Transverse colon (tissue), 4 donors: ENCODE measurements at regions not wholly inside any gene's neighbourhood (a gene's known extent, or its start where the extent isn't known, plus 50 kb on each side); places are given as distances from the start of the nearest gene placed in this dataset.

Experiments used
- DNase-seq: peaks from one replicate; pipeline ENCODE4 v3.0.0-alpha.2; 2019
- H3K27ac ChIP-seq, 4 donors: fragments of 200-600 bp; sonication (generic); 2 replicates each; pipeline ENCODE4 v1.5.1; 2016 to 2018; ENCODE audit warnings: inconsistent platforms in 4 of 4
- H3K27me3 ChIP-seq: fragments of 200-600 bp; sonication (generic); 2 replicates; pipeline ENCODE4 v1.5.1; 2017; ENCODE audit warnings: inconsistent platforms
- H3K36me3 ChIP-seq, 4 donors: fragments of 200-600 bp; sonication (generic); 2 replicates each; pipeline ENCODE4 v1.5.1; 2017 to 2019; ENCODE audit warnings: inconsistent platforms in 4 of 4
- H3K4me1 ChIP-seq, 4 donors: fragments of 200-600 bp; sonication (generic); 2 replicates each; pipeline ENCODE4 v1.5.1; 2017 to 2020; ENCODE audit warnings: inconsistent platforms in 4 of 4
- H3K4me3 ChIP-seq, 4 donors: fragments of 200-600 bp; sonication (generic); 1 replicate in 1 of 4; 2 replicates in 3 of 4; pipeline versions ENCODE4 v1.5.1 to v1.6.1; 2017 to 2019; ENCODE audit warnings: inconsistent platforms in 4 of 4
- H3K9me3 ChIP-seq, 2 donors: fragments of 200-600 bp; sonication (generic); 2 replicates each; pipeline ENCODE4 v1.5.1; 2017 to 2019; ENCODE audit warnings: inconsistent platforms in 2 of 2
- EP300 ChIP-seq: sonication (generic); formaldehyde crosslinking; IDR thresholded peaks from one replicate; pipeline ENCODE4 v1.6.1; 2017; ENCODE audit warnings: antibody characterized with exemption, low read depth
- POLR2A ChIP-seq: fragments of 450-650 bp; IDR thresholded peaks from one replicate; pipeline ENCODE4 v1.6.1; 2016; ENCODE audit warnings: antibody characterized with exemption, mild to moderate bottlenecking, moderate library complexity
- POLR2AphosphoS5 ChIP-seq, 3 donors: sonication (generic); formaldehyde crosslinking; IDR thresholded peaks; one replicate each; pipeline ENCODE4 v1.6.1; 2016; ENCODE audit warnings: antibody characterized with exemption in 3 of 3
- WGBS, 2 donors: methylation state at CpG; one replicate each; pipeline ENCODE4 v1.1.5; 2018; ENCODE audit warnings: low coverage in 1 of 2; 5-methylcytosine and 5-hydroxymethylcytosine counted together
- in situ Hi-C, 4 donors: fragments of 200-750 bp; cut with MboI; loops; one replicate each; pipeline versions ENCODE4 v1.15.0 to v1.15.1; 2017; ENCODE audit warnings: low sequenced_read_pairs in 3 of 4, low pct_ligation_motif_present in 1 of 4, low pct_unique_long_range_greater_than_20kb in 1 of 4
- intact Hi-C: fragments of 100-400 bp; cut with DNase I; formaldehyde crosslinking; loops from one replicate; pipeline ENCODE4 v1.15.1; 2023; ENCODE audit warnings: low total_unique reads
- TF ChIP-seq, protein P1 (sequence below), 5 experiments: fragments of 200-600 bp in 3 of 5; fragments of 450-650 bp in 2 of 5; sonication (generic) in 3 of 5; IDR thresholded peaks; 1 replicate in 2 of 5; 2 replicates in 3 of 5; pipeline ENCODE4 v1.5.1; 2016 to 2017; ENCODE audit warnings: antibody characterized with exemption in 5 of 5, inconsistent platforms in 3 of 5, mild to moderate bottlenecking in 2 of 5, moderate library complexity in 1 of 5

DNA sequence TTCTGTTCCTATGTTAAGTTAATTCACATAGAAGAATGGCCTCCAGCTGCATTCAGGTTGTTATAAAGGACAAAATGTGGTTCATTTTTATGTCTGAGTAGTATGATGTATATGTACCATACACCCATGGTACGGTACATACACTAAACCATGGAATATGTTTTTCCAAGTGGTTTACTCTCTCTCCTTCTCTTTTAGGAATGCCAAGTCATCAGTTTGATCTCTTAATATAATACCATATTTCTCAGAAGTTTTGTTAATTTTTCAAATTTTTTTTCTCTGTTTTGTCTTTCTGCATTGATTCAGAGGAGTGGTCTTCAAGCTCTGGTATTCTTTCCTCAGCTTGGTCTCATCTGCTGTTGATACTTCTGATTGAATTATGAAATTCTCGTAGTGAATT, 230.9 kb downstream of the DSEL start:
- Histone ChIP-seq H3K36me3 (peaks cover 0 to 2% (median 0%) of the 10 kb centered on the region in 4 donors), H3K4me1 (no peaks in the 10 kb centered on the region), H3K27me3 (no peaks in the 10 kb centered on the region), H3K27ac (no peak overlapping the region), H3K4me3 (no peak overlapping the region), H3K9me3 (no peaks in the 10 kb centered on the region)
- TF ChIP-seq POLR2AphosphoS5 (IDR thresholded peaks at IDR 0.05), result no peak
- TF ChIP-seq POLR2A, result no peak
- no peak for TF ChIP-seq EP300
- TF ChIP-seq, protein P1, sequence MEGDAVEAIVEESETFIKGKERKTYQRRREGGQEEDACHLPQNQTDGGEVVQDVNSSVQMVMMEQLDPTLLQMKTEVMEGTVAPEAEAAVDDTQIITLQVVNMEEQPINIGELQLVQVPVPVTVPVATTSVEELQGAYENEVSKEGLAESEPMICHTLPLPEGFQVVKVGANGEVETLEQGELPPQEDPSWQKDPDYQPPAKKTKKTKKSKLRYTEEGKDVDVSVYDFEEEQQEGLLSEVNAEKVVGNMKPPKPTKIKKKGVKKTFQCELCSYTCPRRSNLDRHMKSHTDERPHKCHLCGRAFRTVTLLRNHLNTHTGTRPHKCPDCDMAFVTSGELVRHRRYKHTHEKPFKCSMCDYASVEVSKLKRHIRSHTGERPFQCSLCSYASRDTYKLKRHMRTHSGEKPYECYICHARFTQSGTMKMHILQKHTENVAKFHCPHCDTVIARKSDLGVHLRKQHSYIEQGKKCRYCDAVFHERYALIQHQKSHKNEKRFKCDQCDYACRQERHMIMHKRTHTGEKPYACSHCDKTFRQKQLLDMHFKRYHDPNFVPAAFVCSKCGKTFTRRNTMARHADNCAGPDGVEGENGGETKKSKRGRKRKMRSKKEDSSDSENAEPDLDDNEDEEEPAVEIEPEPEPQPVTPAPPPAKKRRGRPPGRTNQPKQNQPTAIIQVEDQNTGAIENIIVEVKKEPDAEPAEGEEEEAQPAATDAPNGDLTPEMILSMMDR (IDR thresholded peaks at IDR 0.05), result no peak
- WGBS, 2 donors, result 63 to 88% methylated on average over 2 of the region's 2 CpGs
- no peak for DNase-seq
- intact Hi-C loops, result no loop called here
- in situ Hi-C loops, result no loop called here

DNA sequence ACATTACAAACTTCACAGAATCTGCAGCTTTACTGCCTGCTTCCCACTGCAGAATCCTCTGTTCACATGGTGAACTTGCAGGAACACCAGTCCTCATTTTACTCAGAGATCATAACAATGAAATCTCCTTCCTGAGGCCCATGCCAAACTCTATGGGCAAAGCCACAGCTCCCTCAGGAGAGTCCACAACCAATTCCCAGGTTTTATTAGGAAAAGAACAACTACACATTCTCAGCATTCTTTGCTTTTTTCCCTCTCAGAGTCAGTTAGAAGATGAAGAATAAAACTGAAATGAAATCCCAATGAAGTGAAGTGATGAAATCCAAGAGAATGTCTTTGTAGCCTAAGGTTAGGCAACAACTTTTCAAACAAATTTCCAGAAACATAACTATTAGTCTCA, 233.7 kb downstream of the DSEL start:
- DNase-seq, result no peak
- in situ Hi-C loops, result no loop called here
- intact Hi-C loops, result no loop called here
- Histone ChIP-seq H3K4me3 (no peak overlapping the region), H3K36me3 (peaks cover 0 to 2% (median 0%) of the 10 kb centered on the region in 4 donors), H3K9me3 (no peaks in the 10 kb centered on the region), H3K4me1 (no peaks in the 10 kb centered on the region), H3K27ac (no peak overlapping the region), H3K27me3 (no peaks in the 10 kb centered on the region)
- no peak for TF ChIP-seq POLR2A
- no peak for TF ChIP-seq EP300
- TF ChIP-seq, protein P1 (IDR thresholded peaks at IDR 0.05), result no peak
- no peak for TF ChIP-seq POLR2AphosphoS5 (IDR thresholded peaks at IDR 0.05)

DNA sequence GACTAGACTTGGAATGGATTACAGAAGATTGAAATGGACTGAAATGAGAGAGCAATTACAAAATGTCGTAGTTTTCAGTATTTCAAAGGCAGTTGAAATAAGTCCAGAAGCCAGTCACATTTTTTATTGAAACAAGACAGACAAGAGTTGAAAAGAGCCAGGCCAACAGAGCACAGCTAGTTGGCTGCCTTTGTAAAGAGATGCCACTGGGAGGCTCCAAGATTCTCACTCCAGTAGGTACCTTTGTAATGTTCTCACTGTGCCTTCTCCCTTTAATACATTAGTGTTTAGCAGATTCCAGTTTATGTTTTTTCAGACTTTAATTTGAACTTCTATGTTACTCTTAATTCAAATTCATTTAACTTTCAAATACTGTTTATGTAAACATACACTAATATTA, 234.8 kb downstream of the DSEL start:
- TF ChIP-seq POLR2AphosphoS5 (IDR thresholded peaks at IDR 0.05) (no peak), EP300 (no peak), POLR2A (no peak)
- TF ChIP-seq, protein P1 (IDR thresholded peaks at IDR 0.05), result no peak
- no peak for DNase-seq
- Histone ChIP-seq H3K27ac (no peak overlapping the region), H3K4me1 (no peaks in the 10 kb centered on the region), H3K36me3 (peaks cover 0 to 2% (median 0%) of the 10 kb centered on the region in 4 donors), H3K4me3 (no peak overlapping the region), H3K27me3 (no peaks in the 10 kb centered on the region), H3K9me3 (no peaks in the 10 kb centered on the region)
- in situ Hi-C loops, result no loop called here
- WGBS, 2 donors, result 43 to 63% methylated on average over 1 of the region's 1 CpG
- intact Hi-C loops, result no loop called here

DNA sequence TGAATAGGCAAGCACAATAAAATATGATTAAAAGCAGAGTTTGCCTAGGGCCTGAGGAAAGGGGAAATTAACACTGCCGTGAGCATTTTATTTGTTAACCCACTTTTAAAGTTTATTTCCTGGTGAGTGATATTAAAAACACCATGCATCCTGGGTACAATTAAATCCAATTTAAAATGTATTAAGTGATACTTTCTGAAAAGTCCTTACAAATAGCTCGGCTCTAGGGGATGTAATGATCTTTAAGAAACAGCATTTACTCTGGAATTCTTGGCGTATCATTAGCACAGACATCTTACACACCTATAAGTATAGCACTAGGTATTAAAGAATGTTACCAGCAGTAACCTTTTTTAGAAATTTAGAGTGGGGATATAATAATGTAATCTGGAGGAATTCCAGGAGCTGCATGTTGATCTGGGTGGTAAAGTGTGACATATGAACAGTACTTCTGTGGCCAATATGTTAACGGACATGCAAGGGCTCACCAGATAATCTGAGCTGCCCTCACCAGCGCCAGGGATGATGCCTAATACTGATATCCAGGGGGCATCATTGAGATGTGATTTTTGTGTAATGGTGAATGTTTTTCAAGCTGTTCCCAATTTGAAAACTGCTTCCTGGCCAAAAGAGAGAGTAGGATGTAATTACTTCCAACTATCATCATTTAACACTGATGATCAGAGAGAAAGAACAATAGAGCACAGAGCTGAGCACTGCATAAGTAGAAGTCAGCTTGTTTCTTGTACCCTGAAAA, 235.9 kb downstream of the DSEL start:
- in situ Hi-C loops, result no loop called here
- no peaks in the 10 kb centered on the region for H3K27me3 ChIP-seq
- H3K4me1 ChIP-seq, result no peaks in the 10 kb centered on the region
- TF ChIP-seq POLR2AphosphoS5 (IDR thresholded peaks at IDR 0.05) (no peak), POLR2A (no peak)
- TF ChIP-seq, protein P1 (IDR thresholded peaks at IDR 0.05), result no peak
- intact Hi-C loops, result no loop called here
- no peak overlapping the region for H3K4me3 ChIP-seq
- H3K27ac ChIP-seq, result no peak overlapping the region
- no peak for DNase-seq
- 67 to 69% methylated on average over 3 to 5 of the region's 5 CpGs for WGBS, 2 donors
- peaks cover 0 to 2% (median 0%) of the 10 kb centered on the region in 4 donors for H3K36me3 ChIP-seq
- no peaks in the 10 kb centered on the region for H3K9me3 ChIP-seq
